HG03066 (cell line): ENCODE measurements at regions not wholly inside any gene's neighbourhood (a gene's known extent, or its start where the extent isn't known, plus 50 kb on each side); places are given as distances from the start of the nearest gene placed in this dataset.

Experiments used
- ATAC-seq: cut with Tn5 transposase; IDR thresholded peaks from one replicate; pipeline ENCODE4 v1.9.1; 2021; ENCODE audit warnings: low read depth; ENCODE audit not compliant: unreplicated experiment

DNA sequence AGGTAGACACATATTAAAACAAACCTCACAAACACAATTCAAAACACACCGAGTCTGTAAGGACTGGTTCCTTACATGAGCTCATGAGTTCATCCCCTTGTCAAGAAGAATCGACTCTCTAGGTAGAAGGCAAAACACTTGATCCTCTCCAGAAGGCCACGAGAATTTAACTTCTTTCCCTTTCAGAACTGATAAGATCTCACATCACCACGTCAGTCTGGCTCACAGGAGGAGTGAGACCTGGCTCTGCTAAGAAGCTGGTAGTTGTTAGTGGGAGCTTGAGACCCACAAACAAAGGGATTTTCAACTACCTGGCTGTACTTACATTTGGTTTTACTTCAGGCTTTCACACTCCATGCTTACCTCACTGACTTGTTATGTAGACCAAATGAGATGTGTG is 459.2 kb downstream of the ARHGEF28 start:
- ATAC-seq, result no peak

- no peak for ATAC-seq
Observed at GRCh38 chr5:74083096-74083791, 457.2 kb downstream of the ARHGEF28 start.

- no peak for ATAC-seq
Observed at GRCh38 chr5:74082512-74083055, 456.6 kb downstream of the ARHGEF28 start.

DNA sequence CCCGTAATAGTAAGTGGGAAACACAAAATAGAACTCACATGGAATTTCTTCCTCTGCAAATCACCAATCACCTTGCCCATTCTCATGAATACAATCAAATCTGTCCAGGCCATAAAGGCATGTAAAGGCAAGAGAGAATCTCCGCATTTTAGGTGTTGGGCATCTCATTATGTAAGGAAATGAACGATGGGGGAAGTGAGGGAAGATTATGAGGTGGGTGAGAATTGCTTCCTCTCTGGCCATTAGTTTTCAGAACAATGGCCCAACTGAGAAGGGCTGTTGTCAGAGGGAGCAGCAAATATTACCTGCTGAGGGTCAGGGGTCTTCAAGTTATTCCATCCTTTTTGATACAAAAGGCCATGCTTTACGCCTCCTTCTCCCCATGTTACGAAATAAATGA is 455.1 kb downstream of the ARHGEF28 start:
- ATAC-seq, result no peak

DNA sequence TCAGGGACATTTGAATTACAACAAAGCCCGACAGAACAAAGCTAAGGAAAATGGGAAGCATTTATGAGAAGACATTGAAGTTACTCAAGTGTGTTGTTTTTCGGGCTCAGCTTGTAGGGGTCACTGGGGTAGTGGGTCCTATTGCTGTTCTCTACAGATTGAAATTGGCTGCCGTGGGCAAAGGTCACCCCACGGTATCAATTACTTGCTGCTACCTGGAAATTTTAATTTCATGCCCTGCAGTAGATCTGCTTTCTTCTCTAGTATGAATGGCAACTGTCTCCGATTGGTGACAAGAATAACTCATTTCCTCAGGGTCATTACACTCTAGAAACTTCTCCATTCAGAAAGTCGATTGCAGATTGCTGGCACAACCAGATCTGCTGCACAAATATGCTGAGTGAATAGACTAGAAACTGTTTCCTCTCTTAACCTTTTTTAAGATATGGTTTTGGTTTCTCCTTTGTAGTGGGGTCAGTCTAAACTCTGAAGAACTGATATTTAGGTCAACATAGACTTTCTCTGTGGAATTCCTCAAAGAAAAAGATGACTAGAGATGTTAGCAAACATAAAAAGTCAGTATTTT is 454.1 kb downstream of the ARHGEF28 start:
- ATAC-seq, result no peak

DNA sequence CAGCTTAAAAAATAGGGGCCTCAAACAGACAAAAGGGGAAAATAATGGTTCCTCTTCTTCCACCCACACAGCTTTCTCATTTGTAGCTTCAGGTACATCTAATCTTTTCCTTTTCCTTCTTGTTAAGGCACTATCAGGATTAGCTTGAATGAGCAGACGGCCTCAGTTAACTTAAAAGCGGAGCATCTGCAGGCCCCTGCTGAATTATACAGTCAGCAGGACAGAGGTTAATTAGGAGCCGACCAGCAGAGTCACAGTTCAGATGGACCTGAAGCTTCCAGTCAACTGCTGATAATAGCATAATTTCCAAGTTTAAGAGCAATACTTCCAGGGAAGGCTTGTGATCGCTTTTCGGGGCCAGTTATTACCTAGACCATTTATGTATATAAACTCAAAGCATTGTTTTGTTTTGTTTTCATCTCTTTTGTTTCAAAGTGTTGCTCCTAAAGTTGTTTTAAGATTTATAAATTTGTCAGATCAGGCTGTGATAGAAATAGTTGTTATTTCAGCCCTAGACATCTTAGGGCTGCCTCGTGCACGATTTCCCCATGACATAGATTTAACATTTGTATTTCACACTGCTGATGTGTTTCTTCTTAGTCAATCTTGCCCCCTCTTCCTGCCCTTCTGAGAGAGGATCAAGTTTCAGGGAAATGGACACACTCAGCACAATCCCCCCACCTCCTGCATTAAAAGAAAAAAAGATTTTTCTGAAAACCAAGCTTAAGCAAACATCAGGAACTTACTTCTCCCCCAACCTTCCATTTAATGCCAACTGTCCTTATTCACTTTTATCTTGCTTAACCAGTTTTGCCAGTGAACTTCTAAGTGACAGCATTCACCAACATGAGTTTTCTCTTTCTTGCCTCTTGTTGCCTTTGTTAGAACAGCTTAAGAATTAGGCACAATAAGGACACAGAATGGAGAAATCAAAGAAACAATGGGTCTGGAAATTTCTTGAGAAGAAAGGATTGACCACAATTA is 449.8 kb downstream of the ARHGEF28 start:
- no peak for ATAC-seq

DNA sequence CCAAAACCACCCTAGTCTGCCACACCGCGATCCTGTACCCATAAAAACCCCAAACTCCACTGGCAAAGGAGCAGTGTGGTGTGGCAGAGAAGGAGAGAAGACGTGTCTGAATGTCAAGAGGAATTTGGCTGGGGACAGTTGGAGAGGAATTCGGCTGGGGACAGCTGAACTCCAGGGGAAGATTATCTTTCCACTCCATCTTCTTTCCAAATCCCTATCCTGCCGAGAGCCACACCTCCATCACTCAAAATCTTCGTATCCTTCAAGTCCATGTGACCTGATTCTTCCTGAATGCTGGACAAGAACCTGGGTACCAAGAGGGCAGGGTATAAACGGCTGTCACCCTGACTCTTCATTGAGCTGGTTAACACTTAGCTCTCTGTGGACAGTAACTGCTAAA is 448.1 kb downstream of the ARHGEF28 start:
- ATAC-seq, result no peak

GRCh38 chr5:74073257-74073656 is 447.3 kb downstream of the ARHGEF28 start:
- ATAC-seq, result no peak

DNA sequence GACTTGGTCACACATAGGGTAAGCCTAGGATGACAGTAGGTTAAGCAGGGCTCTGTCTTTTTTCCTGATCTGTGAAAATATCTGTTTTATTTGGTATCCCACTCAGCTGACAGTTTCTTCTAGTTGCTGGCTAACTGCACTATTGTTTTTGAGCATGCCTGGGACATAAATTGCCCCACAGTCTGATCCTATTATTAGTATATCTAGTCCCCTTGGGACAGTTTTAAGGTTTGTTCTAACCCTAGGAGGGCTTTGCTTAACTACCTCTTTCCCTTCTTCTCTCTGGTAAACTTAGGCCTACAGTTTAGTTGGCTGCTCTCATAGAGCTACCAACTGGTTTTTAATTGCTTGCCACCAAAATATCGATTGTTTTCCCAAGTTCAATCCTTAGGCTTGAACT is 446.6 kb downstream of the ARHGEF28 start:
- ATAC-seq, result no peak

DNA sequence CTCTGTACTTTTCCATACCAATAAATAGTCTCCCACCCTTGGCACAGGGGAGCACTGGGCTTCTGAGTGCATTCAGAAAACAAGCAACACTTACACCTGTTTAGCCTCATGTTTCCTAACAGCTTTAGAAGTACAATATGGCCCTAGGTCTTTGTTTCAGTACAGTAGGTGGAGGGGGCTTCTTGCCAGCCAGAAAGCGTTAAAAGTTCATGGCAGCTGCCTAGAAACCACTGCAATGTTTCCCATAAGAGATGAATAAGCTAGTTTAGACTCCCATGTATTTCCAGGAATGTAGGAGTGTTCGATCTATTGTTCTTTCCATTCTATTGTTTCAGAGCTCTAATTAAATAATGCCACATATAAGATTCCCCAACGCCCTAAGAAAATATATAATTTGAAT is 444.8 kb downstream of the ARHGEF28 start:
- no peak for ATAC-seq

DNA sequence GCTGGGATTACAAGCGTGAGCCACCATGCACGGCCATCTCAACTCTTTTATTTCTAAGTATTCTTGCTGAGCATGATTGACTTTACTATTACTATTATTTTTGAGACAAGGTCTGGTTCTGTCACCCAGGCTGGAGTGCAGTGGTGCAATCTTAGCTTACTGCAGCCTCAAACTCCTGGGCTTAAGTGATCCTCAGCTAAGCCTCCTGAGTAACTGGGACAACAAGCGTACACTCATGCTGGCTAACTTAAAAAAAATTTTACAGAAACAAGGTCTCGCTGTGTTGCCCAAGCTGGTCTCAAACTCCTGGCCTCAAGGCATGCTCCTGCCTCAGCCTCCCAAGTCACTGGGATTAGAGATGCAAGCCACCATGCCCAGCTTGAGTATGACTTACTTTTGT is 443.7 kb downstream of the ARHGEF28 start:
- no peak for ATAC-seq

DNA sequence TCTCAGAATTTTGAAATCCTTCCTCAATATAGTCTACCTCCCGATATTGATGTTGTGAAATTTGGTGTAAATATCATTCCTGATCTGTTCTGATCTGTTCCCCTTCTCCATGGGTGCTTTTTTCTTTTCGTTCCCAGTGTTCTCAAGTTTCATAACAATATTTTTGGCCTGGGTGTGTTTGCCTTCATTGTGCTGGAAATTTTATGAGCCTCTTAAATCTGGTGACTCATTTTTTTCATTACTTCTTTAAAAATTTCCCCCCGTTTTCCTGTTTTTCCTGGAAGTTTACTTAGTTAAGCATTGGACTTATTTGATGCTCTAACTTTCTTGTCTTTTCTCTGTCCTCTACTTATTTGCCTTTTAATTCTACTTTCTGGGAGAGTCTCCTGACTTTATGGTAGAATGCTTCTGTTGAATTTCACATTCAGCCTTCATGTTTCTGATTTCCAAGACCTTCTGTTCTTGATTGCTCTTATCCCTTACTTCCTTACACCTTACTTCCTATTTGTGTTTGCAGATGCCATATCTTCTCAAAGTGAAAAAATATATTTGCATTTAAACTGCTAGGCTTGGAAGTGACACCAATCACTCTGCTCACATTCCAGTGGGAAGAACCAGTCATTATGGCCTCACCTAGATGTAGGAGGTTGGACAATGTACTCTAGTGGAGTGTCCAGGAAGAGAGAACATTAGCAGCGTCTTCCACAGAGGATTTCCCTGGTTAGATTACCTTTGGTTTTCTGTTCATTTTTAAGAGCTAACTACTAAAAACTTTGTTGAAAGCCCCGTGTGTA is 441.9 kb downstream of the ARHGEF28 start:
- no peak for ATAC-seq

DNA sequence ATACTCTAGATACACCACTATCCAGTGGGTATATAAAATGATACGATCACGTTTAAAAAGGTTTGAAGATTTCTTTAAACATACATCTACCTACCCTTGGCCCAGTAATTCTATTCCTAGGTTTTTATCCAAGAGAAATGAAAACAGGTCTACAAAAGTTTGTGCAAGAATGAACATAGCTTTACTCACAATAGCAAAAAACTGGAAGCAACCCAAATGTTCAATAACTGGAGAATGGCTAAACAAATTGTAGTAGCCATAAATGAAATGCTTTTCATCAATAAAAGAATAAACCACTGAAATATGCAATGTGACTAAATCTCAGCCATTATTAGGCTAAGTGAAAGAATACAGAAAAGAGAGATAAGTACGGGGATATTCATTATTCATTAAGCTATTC is 438.9 kb downstream of the ARHGEF28 start:
- ATAC-seq, result no peak

GRCh38 chr5:74064225-74064624 is 438.2 kb downstream of the ARHGEF28 start:
- no peak for ATAC-seq

GRCh38 chr5:74063821-74064220 is 437.8 kb downstream of the ARHGEF28 start:
- ATAC-seq, result no peak

DNA sequence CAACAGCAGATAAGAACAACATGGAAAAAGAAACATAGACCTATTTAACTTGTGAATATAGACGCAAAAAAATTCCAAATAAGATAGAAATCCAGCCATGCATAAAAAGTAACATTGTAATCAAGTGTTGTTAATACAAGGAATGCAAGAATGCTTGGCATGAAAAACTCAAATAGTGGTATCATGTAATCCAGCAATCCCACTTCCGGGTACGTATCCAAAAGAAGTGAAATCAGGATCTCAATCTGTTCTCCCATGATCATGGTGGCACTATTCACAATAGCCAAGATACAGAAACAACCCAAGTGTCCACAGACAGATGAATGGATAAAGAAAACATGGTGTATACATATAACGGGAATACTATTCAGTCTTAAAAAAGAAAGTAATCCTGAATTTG is 437.4 kb downstream of the ARHGEF28 start:
- ATAC-seq, result no peak

GRCh38 chr5:74061292-74061691 is 435.3 kb downstream of the ARHGEF28 start:
- ATAC-seq, result no peak

DNA sequence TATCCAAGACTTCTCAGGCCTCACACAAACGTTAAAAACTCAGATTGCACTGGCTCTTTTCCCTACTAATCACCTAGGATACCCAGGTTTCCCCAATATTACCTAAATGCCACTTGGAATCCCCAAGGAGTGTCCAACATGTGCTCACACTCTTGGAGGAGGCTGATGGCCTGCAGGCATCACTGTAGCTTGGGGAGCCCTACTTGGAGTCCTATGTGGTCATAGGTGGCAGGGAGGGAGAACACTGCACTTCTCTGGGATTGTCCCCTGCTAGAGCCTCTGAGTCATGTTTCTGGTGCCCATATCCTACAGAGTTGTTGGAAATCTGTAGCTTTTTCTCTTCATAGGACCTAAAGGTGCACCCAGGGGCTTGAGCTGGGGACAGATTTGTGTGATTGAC is 433.7 kb downstream of the ARHGEF28 start:
- ATAC-seq, result no peak

GRCh38 chr5:74056789-74057164 is 430.8 kb downstream of the ARHGEF28 start:
- no peak for ATAC-seq

- no peak for ATAC-seq
Observed at GRCh38 chr5:74056107-74056788, 430.3 kb downstream of the ARHGEF28 start.
